Spleen (tissue), 11 donors: ENCODE measurements at regions not wholly inside any gene's neighbourhood (a gene's known extent, or its start where the extent isn't known, plus 50 kb on each side); places are given as distances from the start of the nearest gene placed in this dataset.

Experiments used
- DNase-seq: peaks from one replicate; pipeline ENCODE4 v3.0.0-alpha.2; 2020
- H3K27ac ChIP-seq, 8 donors: fragments of 200-600 bp; sonication (generic) in 7 of 8; 1 replicate in 4 of 8; 2 replicates in 4 of 8; pipeline versions ENCODE4 v1.5.0 to v1.8.0; 2016 to 2021; ENCODE audit warnings: inconsistent platforms in 4 of 8, mild to moderate bottlenecking in 4 of 8, moderate library complexity in 1 of 8
- H3K27me3 ChIP-seq, 7 donors: fragments of 200-600 bp; sonication (generic) in 6 of 7; replicated peaks in 1 of 7; 1 replicate in 4 of 7; 2 replicates in 3 of 7; pipeline versions ENCODE4 v1.5.0 to v1.8.0; 2016 to 2021; ENCODE audit warnings: inconsistent platforms in 3 of 7, mild to moderate bottlenecking in 1 of 7
- H3K36me3 ChIP-seq, 6 donors: fragments of 200-600 bp; sonication (generic) in 5 of 6; 1 replicate in 4 of 6; 2 replicates in 2 of 6; pipeline versions ENCODE4 v1.5.0 to v1.8.0; 2016 to 2021; ENCODE audit warnings: inconsistent platforms in 2 of 6
- H3K4me1 ChIP-seq, 6 donors: fragments of 200-600 bp; sonication (generic) in 5 of 6; 1 replicate in 3 of 6; 2 replicates in 3 of 6; pipeline versions ENCODE4 v1.5.0 to v1.8.0; 2016 to 2021; ENCODE audit warnings: inconsistent platforms in 3 of 6
- H3K4me3 ChIP-seq, 8 donors: fragments of 200-600 bp; sonication (generic) in 7 of 8; 1 replicate in 4 of 8; 2 replicates in 4 of 8; pipeline versions ENCODE4 v1.5.0 to v1.8.0; 2016 to 2021; ENCODE audit warnings: inconsistent platforms in 4 of 8, mild to moderate bottlenecking in 4 of 8, moderate library complexity in 2 of 8
- H3K9me3 ChIP-seq, 8 donors: fragments of 200-600 bp; sonication (generic) in 7 of 8; 1 replicate in 4 of 8; 2 replicates in 4 of 8; pipeline versions ENCODE4 v1.5.0 to v1.8.0; 2016 to 2021; ENCODE audit warnings: inconsistent platforms in 4 of 8
- CTCF ChIP-seq, 11 experiments: fragments of 200-600 bp in 7 of 11; fragments of 450-650 bp in 4 of 11; sonication (generic) in 4 of 11; IDR thresholded peaks in 8 of 11; conservative IDR thresholded peaks in 3 of 11; 1 replicate in 7 of 11; 2 replicates in 4 of 11; pipeline versions ENCODE4 v1.4.0 to v1.8.0; 2016 to 2021; ENCODE audit warnings: antibody characterized with exemption in 11 of 11, inconsistent platforms in 4 of 11, mild to moderate bottlenecking in 1 of 11
- POLR2A ChIP-seq, 3 donors: fragments of 450-650 bp; IDR thresholded peaks; one replicate each; pipeline ENCODE4 v1.5.1; 2017; ENCODE audit warnings: antibody characterized with exemption in 3 of 3, mild to moderate bottlenecking in 1 of 3
- POLR2AphosphoS5 ChIP-seq, 3 donors: sonication (generic); formaldehyde crosslinking; IDR thresholded peaks; one replicate each; pipeline ENCODE4 v1.5.1; 2017; ENCODE audit warnings: antibody characterized with exemption in 3 of 3
- WGBS, 5 donors: extraction: QIAGEN DNeasy Blood & Tissue Kit in 3 of 5; methylation state at CpG; one replicate each; pipeline versions ENCODE4 v1.1.5 to v1.1.7; 2013 to 2018; 5-methylcytosine and 5-hydroxymethylcytosine counted together
- intact Hi-C: fragments of 100-400 bp; cut with DNase I; formaldehyde crosslinking; loops from one replicate; pipeline ENCODE4 v1.15.0; 2023; ENCODE audit warnings: low total_unique reads
- donor health status: healthy with polysubstance abuse.
- donor health status: DM: no; HTN: no; CAD: no; lungs with moderate emphysema.
- donor health status: DM: no; HTN: no; CAD: no.
- donor health status: Bipolar disorder and iron deficiency.
- donor health status: healthy.
- donor health status: DM: no; HTN: no; CAD: no.
- donor health status: DM: yes; HTN: yes; CAD: no.

GRCh38 chr12:19967431-19967830 lies 400.9 kb upstream of the PDE3A start:
- TF ChIP-seq POLR2A (IDR thresholded peaks at IDR 0.05) (no peak), POLR2AphosphoS5 (IDR thresholded peaks at IDR 0.05) (no peak), CTCF (IDR thresholded peaks at IDR 0.05 in 8 of 11, conservative IDR thresholded peaks at IDR 0.05 in 3 of 11) (no peak)
- Histone ChIP-seq H3K27ac (no peak overlapping the region), H3K4me3 (no peak overlapping the region), H3K27me3 (no peaks in the 10 kb centered on the region), H3K4me1 (no peaks in the 10 kb centered on the region), H3K36me3 (no peaks in the 10 kb centered on the region), H3K9me3 (no peaks in the 10 kb centered on the region)
- no peak for DNase-seq
- WGBS, 5 donors: 4 to 15% (median 7%) methylated on average over 2 of the region's 2 CpGs
- intact Hi-C loops: no loop called here

- H3K36me3 ChIP-seq: no peaks in the 10 kb centered on the region
- no peak overlapping the region for H3K27ac ChIP-seq
- WGBS, 5 donors: 46 to 63% (median 59%) methylated on average over 2 of the region's 2 CpGs
- no peak overlapping the region for H3K4me3 ChIP-seq
- H3K9me3 ChIP-seq: no peaks in the 10 kb centered on the region
- TF ChIP-seq POLR2A (IDR thresholded peaks at IDR 0.05): no peak
- no peak for TF ChIP-seq POLR2AphosphoS5 (IDR thresholded peaks at IDR 0.05)
- TF ChIP-seq CTCF (IDR thresholded peaks at IDR 0.05 in 8 of 11, conservative IDR thresholded peaks at IDR 0.05 in 3 of 11): no peak
- H3K27me3 ChIP-seq: no peaks in the 10 kb centered on the region
- DNase-seq: no peak
- intact Hi-C loops: no loop called here
- no peaks in the 10 kb centered on the region for H3K4me1 ChIP-seq
These were observed 398.2 kb upstream of the PDE3A start for GRCh38 chr12:19970116-19970515.

- H3K9me3 ChIP-seq: no peaks in the 10 kb centered on the region
- H3K4me1 ChIP-seq: no peaks in the 10 kb centered on the region
- WGBS, 5 donors: 73 to 83% (median 76%) methylated on average over 1 of the region's 1 CpG
- H3K36me3 ChIP-seq: no peaks in the 10 kb centered on the region
- intact Hi-C loops: no loop called here
- no peak for TF ChIP-seq CTCF (IDR thresholded peaks at IDR 0.05 in 8 of 11, conservative IDR thresholded peaks at IDR 0.05 in 3 of 11)
- H3K4me3 ChIP-seq: no peak overlapping the region
- DNase-seq: no peak
- H3K27me3 ChIP-seq: no peaks in the 10 kb centered on the region
- H3K27ac ChIP-seq: no peak overlapping the region
These were observed 397.5 kb upstream of the PDE3A start for GRCh38 chr12:19970821-19971220.

GRCh38 chr12:19971361-19972280 lies 396.7 kb upstream of the PDE3A start:
- Histone ChIP-seq H3K27ac (no peak overlapping the region), H3K9me3 (no peaks in the 10 kb centered on the region), H3K36me3 (no peaks in the 10 kb centered on the region), H3K27me3 (no peaks in the 10 kb centered on the region), H3K4me3 (no peak overlapping the region), H3K4me1 (no peaks in the 10 kb centered on the region)
- intact Hi-C loops: no loop called here
- TF ChIP-seq CTCF (IDR thresholded peaks at IDR 0.05 in 8 of 11, conservative IDR thresholded peaks at IDR 0.05 in 3 of 11) (no peak), POLR2A (IDR thresholded peaks at IDR 0.05) (no peak), POLR2AphosphoS5 (IDR thresholded peaks at IDR 0.05) (no peak)
- 68 to 80% (median 76%) methylated on average over 8 of the region's 8 CpGs for WGBS, 5 donors
- DNase-seq: no peak
